Neutrophil (primary cell): ENCODE measurements at regions not wholly inside any gene's neighbourhood (a gene's known extent, or its start where the extent isn't known, plus 50 kb on each side); places are given as distances from the start of the nearest gene placed in this dataset.

Experiments used
- H3K27ac ChIP-seq: fragments of 200-600 bp; sonication (generic); 2 replicates; pipeline ENCODE4 v1.5.1; 2016; ENCODE audit warnings: mild to moderate bottlenecking, moderate library complexity
- H3K27me3 ChIP-seq: fragments of 200-600 bp; sonication (generic); 2 replicates; pipeline ENCODE4 v1.6.0; 2016; ENCODE audit warnings: mild to moderate bottlenecking
- H3K36me3 ChIP-seq: fragments of 200-600 bp; sonication (generic); 2 replicates; pipeline ENCODE4 v1.5.1; 2017
- H3K4me1 ChIP-seq, 2 experiments: fragments of 200-600 bp in 1 of 2; sonication (generic) in 1 of 2; 1 replicate in 1 of 2; 2 replicates in 1 of 2; pipeline versions ENCODE4 v1.5.1 to v1.6.1; 2013 to 2016; ENCODE audit warnings: low read depth in 1 of 2, low read length in 1 of 2, mild to moderate bottlenecking in 1 of 2, moderate library complexity in 1 of 2; ENCODE audit not compliant: control insufficient read depth in 1 of 2, insufficient read depth in 1 of 2
- H3K4me3 ChIP-seq, 2 experiments: fragments of 200-600 bp in 1 of 2; sonication (generic) in 1 of 2; 1 replicate in 1 of 2; 2 replicates in 1 of 2; pipeline ENCODE4 v1.5.1; 2013 to 2016; ENCODE audit warnings: low read depth in 1 of 2, low read length in 1 of 2, mild to moderate bottlenecking in 1 of 2, moderate library complexity in 1 of 2
- H3K9me3 ChIP-seq: fragments of 200-600 bp; sonication (generic); 2 replicates; pipeline ENCODE4 v1.5.1; 2016
- CTCF ChIP-seq: fragments of 200-600 bp; sonication (generic); IDR thresholded peaks from 2 replicates; pipeline ENCODE4 v1.5.1; 2016; ENCODE audit warnings: antibody characterized with exemption

- H3K27me3 ChIP-seq, result peaks cover 59% of the 10 kb centered on the region
- peaks cover 0 to 17% of the 10 kb centered on the region in 2 experiments for H3K4me1 ChIP-seq
- H3K9me3 ChIP-seq, result no peaks in the 10 kb centered on the region
- no peak overlapping the region for H3K4me3 ChIP-seq
- no peaks in the 10 kb centered on the region for H3K36me3 ChIP-seq
- no peak for TF ChIP-seq CTCF
- H3K27ac ChIP-seq, result no peak overlapping the region
These were observed 88.3 kb upstream of the IPO9 start for GRCh38 chr1:201740670-201741111.

- Histone ChIP-seq H3K36me3 (no peaks in the 10 kb centered on the region), H3K27ac (no peak overlapping the region), H3K4me1 (peaks cover 0 to 17% of the 10 kb centered on the region in 2 experiments), H3K4me3 (no peak overlapping the region), H3K9me3 (no peaks in the 10 kb centered on the region), H3K27me3 (peaks cover 59% of the 10 kb centered on the region)
- no peak for TF ChIP-seq CTCF
These were observed 87.1 kb upstream of the IPO9 start for GRCh38 chr1:201741763-201742342.

GRCh38 chr1:201742476-201742875 lies 86.5 kb upstream of the IPO9 start:
- no peak overlapping the region for H3K27ac ChIP-seq
- TF ChIP-seq CTCF, result no peak
- peaks cover 57% of the 10 kb centered on the region for H3K27me3 ChIP-seq
- H3K4me3 ChIP-seq, result no peak overlapping the region
- no peaks in the 10 kb centered on the region for H3K9me3 ChIP-seq
- H3K36me3 ChIP-seq, result no peaks in the 10 kb centered on the region
- H3K4me1 ChIP-seq, result peaks cover 0 to 17% of the 10 kb centered on the region in 2 experiments

- TF ChIP-seq CTCF, result no peak
- H3K4me3 ChIP-seq, result no peak overlapping the region
- no peak overlapping the region for H3K27ac ChIP-seq
- peaks cover 0 to 17% of the 10 kb centered on the region in 2 experiments for H3K4me1 ChIP-seq
- H3K36me3 ChIP-seq, result no peaks in the 10 kb centered on the region
- H3K27me3 ChIP-seq, result peaks cover 50% of the 10 kb centered on the region
- H3K9me3 ChIP-seq, result no peaks in the 10 kb centered on the region
These were observed 85.8 kb upstream of the IPO9 start for GRCh38 chr1:201742955-201743805.

- TF ChIP-seq CTCF, result no peak
- no peak overlapping the region for H3K4me3 ChIP-seq
- no peak overlapping the region for H3K27ac ChIP-seq
- no peaks in the 10 kb centered on the region for H3K9me3 ChIP-seq
- no peaks in the 10 kb centered on the region for H3K36me3 ChIP-seq
- peaks cover 32% of the 10 kb centered on the region for H3K27me3 ChIP-seq
- peaks cover 0 to 9% of the 10 kb centered on the region in 2 experiments for H3K4me1 ChIP-seq
These were observed 83.9 kb upstream of the IPO9 start for GRCh38 chr1:201745023-201745422.
